GM12878 (cell line): ENCODE measurements at regions not wholly inside any gene's neighbourhood (a gene's known extent, or its start where the extent isn't known, plus 50 kb on each side); places are given as distances from the start of the nearest gene placed in this dataset.

Experiments used
- ATAC-seq: fragments of 200-7000 bp; cut with Tn5 transposase; 3 replicates; pipeline ENCODE4 v1.9.1; 2020; ENCODE audit warnings: mild to moderate bottlenecking, moderate library complexity
- BruUV-seq: library from RNA; stranded (reverse); fragments of 400-500 nt; replicated peaks from 2 replicates; lab custom pipeline; 2021; lab: Mats Ljungman, UMichigan
- CTCF ChIA-PET: fragments of 300-600 bp; sonication (Branson Sonifier 250); formaldehyde crosslinking; extraction: SDS; loops from one replicate; lab custom pipeline; 2021; ENCODE audit warnings: inconsistent platforms; lab: Yijun Ruan, JAX
- POLR2A ChIA-PET: fragments of 350-600 bp; formaldehyde crosslinking; extraction: SDS; loops from one replicate; lab custom pipeline; 2021; ENCODE audit warnings: inconsistent platforms; lab: Charles Lee
- RAD21 ChIA-PET: fragments of 300-600 bp; sonication (Branson Sonifier 250); formaldehyde crosslinking; loops from one replicate; lab custom pipeline; 2023; ENCODE audit warnings: antibody characterized with exemption; ENCODE audit not compliant: unreplicated experiment; lab: Charles Lee
- SMC1A ChIA-PET: fragments of 300-600 bp; sonication (Branson Sonifier 250); formaldehyde crosslinking; loops from one replicate; lab custom pipeline; 2023; ENCODE audit not compliant: unreplicated experiment, uncharacterized antibody; lab: Charles Lee
- DNase-seq: peaks from one replicate; pipeline ENCODE4 v3.0.0-alpha.2; 2011; ENCODE audit warnings: low read depth, low spot score
- FAIRE-seq: peaks from 3 replicates; lab custom pipeline; 2011; peaks lifted over from hg19 to GRCh38; lab: Jason Lieb, UNC
- H2AFZ ChIP-seq: 2 replicates; pipeline ENCODE4 v1.6.0; 2011; ENCODE audit warnings: low read depth, low read length, control low read depth; ENCODE audit not compliant: control insufficient read depth
- H3K27ac ChIP-seq: 2 replicates; pipeline ENCODE4 v1.5.1; 2011; ENCODE audit warnings: control low read depth; ENCODE audit not compliant: control insufficient read depth, insufficient read depth
- H3K27me3 ChIP-seq, 2 experiments: replicated peaks in 1 of 2; 2 replicates each; pipeline versions ENCODE4 v1.6.0 to v1.6.1; 2011; ENCODE audit warnings: low read length in 1 of 2; ENCODE audit not compliant: control insufficient read depth in 2 of 2, insufficient read depth in 2 of 2
- H3K36me3 ChIP-seq, 2 experiments: 2 replicates each; pipeline ENCODE4 v1.5.1; 2011; ENCODE audit warnings: low read length in 1 of 2; ENCODE audit not compliant: control insufficient read depth in 2 of 2, insufficient read depth in 2 of 2
- H3K4me1 ChIP-seq: 2 replicates; pipeline ENCODE4 v1.6.1; 2011; ENCODE audit warnings: mild to moderate bottlenecking, low read length, moderate library complexity, mixed read lengths; ENCODE audit not compliant: control insufficient read depth, insufficient read depth
- H3K4me2 ChIP-seq: 2 replicates; pipeline ENCODE4 v1.6.0; 2011; ENCODE audit warnings: control low read depth; ENCODE audit not compliant: control insufficient read depth, insufficient read depth
- H3K4me3 ChIP-seq: fragments of 200-600 bp; sonication (generic); 2 replicates; pipeline ENCODE4 v1.5.1; 2016
- H3K79me2 ChIP-seq: 2 replicates; pipeline ENCODE4 v1.6.0; 2011; ENCODE audit warnings: low read length; ENCODE audit not compliant: control insufficient read depth, insufficient read depth
- H3K9ac ChIP-seq: 2 replicates; pipeline ENCODE4 v1.8.0; 2011; ENCODE audit warnings: low read length, control low read depth, mixed read lengths; ENCODE audit not compliant: control insufficient read depth, insufficient read depth
- H3K9me3 ChIP-seq: replicated peaks from 3 replicates; pipeline ENCODE4 v1.5.1; 2011; ENCODE audit warnings: mild to moderate bottlenecking, low read length; ENCODE audit not compliant: control insufficient read depth, insufficient read depth
- H4K20me1 ChIP-seq: 2 replicates; pipeline ENCODE4 v1.6.0; 2011; ENCODE audit not compliant: control insufficient read depth, insufficient read depth
- CBFB ChIP-seq: IDR thresholded peaks from 2 replicates; pipeline ENCODE4 v1.6.1; 2016; ENCODE audit warnings: antibody characterized with exemption, low read depth
- EGR1 ChIP-seq, 2 experiments: IDR thresholded peaks; 1 replicate in 1 of 2; 2 replicates in 1 of 2; pipeline ENCODE4 v1.6.1; 2011 to 2012; ENCODE audit warnings: low read depth in 2 of 2, low read length in 2 of 2, borderline replicate concordance in 1 of 2, mild to moderate bottlenecking in 1 of 2, moderate library complexity in 1 of 2
- ELK1 ChIP-seq: IDR thresholded peaks from 2 replicates; pipeline ENCODE4 v1.6.1; 2012; ENCODE audit warnings: low read depth, low read length, improper control_type of control experiment
- FOXM1 ChIP-seq: IDR thresholded peaks from 2 replicates; pipeline ENCODE4 v1.6.1; 2012; ENCODE audit warnings: low read depth, mild to moderate bottlenecking, inconsistent platforms, low read length, moderate library complexity
- IRF5 ChIP-seq: fragments of 450-650 bp; IDR thresholded peaks from 2 replicates; pipeline ENCODE4 v1.6.1; 2017; ENCODE audit warnings: borderline replicate concordance
- JUND ChIP-seq: IDR thresholded peaks from 2 replicates; pipeline ENCODE4 v1.6.1; 2012; ENCODE audit warnings: low read depth, mild to moderate bottlenecking, low read length, improper control_type of control experiment, moderate library complexity
- PML ChIP-seq: IDR thresholded peaks from 2 replicates; pipeline ENCODE4 v1.6.1; 2012; ENCODE audit warnings: low read length, inconsistent platforms
- SMAD5 ChIP-seq: IDR thresholded peaks from 2 replicates; pipeline ENCODE4 v1.6.1; 2016; ENCODE audit warnings: antibody characterized with exemption, low read depth
- SMARCA5 ChIP-seq: fragments of 450-650 bp; IDR thresholded peaks from 2 replicates; pipeline ENCODE4 v1.6.1; 2017; ENCODE audit warnings: mild to moderate bottlenecking
- SPI1 ChIP-seq: IDR thresholded peaks from 2 replicates; pipeline ENCODE4 v1.6.1; 2011; ENCODE audit warnings: low read depth, mild to moderate bottlenecking, low read length, moderate library complexity, borderline replicate concordance; ENCODE audit not compliant: insufficient read depth
- WGBS: methylation state at CpG from one replicate; pipeline ENCODE4 v1.1.6; 2016; ENCODE audit warnings: low lambda C conversion rate; ENCODE audit not compliant: insufficient replicate concordance, insufficient coverage; ENCODE audit errors: missing lambda C conversion rate; 5-methylcytosine and 5-hydroxymethylcytosine counted together
- in situ Hi-C: fragments of 300-500 bp; cut with MboI; formaldehyde crosslinking; loops from 9 replicates; pipeline ENCODE4 v1.14.3; 2018; ENCODE audit warnings: mixed read lengths
- intact Hi-C: fragments of 100-400 bp; cut with micrococcal nuclease; formaldehyde crosslinking; loops from one replicate; pipeline ENCODE4 v1.14.2; 2022; ENCODE audit not compliant: unreplicated experiment

GRCh38 chr7:89401099-89401498 lies 605.6 kb upstream of the TEX47 start:
- H3K4me2 ChIP-seq = no peak overlapping the region
- H3K36me3 ChIP-seq = no peaks in the 10 kb centered on the region
- ATAC-seq (no peak), DNase-seq (no peak), FAIRE-seq (no peak)
- ChIA-PET POLR2A (no interaction called here), CTCF (no interaction called here), SMC1A (interaction anchor here (0.6 to 1.2 kb wide), 2 partner anchors 16 to 1123 kb away, joined by 3 read pairs; no protein-coding TSS in a partner anchor), RAD21 (no interaction called here)
- no peaks in the 10 kb centered on the region for H3K79me2 ChIP-seq
- H3K9ac ChIP-seq = no peak overlapping the region
- intact Hi-C loops = no loop called here
- H3K27me3 ChIP-seq = no peaks in the 10 kb centered on the region
- H3K4me3 ChIP-seq = no peak overlapping the region
- in situ Hi-C loops = no loop called here
- H4K20me1 ChIP-seq = no peaks in the 10 kb centered on the region
- BruUV-seq = no TSS peak
- H2AFZ ChIP-seq = no peak overlapping the region
- TF ChIP-seq EGR1 (IDR thresholded peaks at IDR 0.05; ENCODE audit: borderline replicate concordance in 1 of 2, low read depth in 2 of 2, low read length in 2 of 2) = no peak
- TF ChIP-seq JUND = no peak
- no peak for TF ChIP-seq CBFB
- no peak for TF ChIP-seq ELK1
- no peak for TF ChIP-seq FOXM1
- TF ChIP-seq PML = no peak
- TF ChIP-seq SPI1 = no peak
- H3K27ac ChIP-seq = no peak overlapping the region
- no peaks in the 10 kb centered on the region for H3K9me3 ChIP-seq
- no peaks in the 10 kb centered on the region for H3K4me1 ChIP-seq

GRCh38 chr7:89401690-89402089 lies 606.2 kb upstream of the TEX47 start:
- FAIRE-seq (no peak), ATAC-seq (no peak), DNase-seq (no peak)
- no TSS peak for BruUV-seq
- Histone ChIP-seq H3K4me3 (no peak overlapping the region), H3K27me3 (no peaks in the 10 kb centered on the region), H3K9me3 (no peaks in the 10 kb centered on the region), H3K79me2 (no peaks in the 10 kb centered on the region), H3K4me1 (no peaks in the 10 kb centered on the region), H3K36me3 (no peaks in the 10 kb centered on the region), H3K4me2 (no peak overlapping the region), H3K27ac (no peak overlapping the region), H3K9ac (no peak overlapping the region), H2AFZ (no peak overlapping the region), H4K20me1 (no peaks in the 10 kb centered on the region)
- WGBS = 49% methylated on average over 4 of the region's 4 CpGs
- ChIA-PET POLR2A (no interaction called here), SMC1A (interaction anchor here (0.6 to 1.2 kb wide), 2 partner anchors 17 to 1124 kb away, joined by 3 read pairs; no protein-coding TSS in a partner anchor), CTCF (no interaction called here), RAD21 (no interaction called here)
- TF ChIP-seq SMAD5 (no peak), IRF5 (no peak), SMARCA5 (no peak)
- in situ Hi-C loops = no loop called here
- intact Hi-C loops = no loop called here
